ENCODE measurements at regions not wholly inside any gene's neighbourhood (a gene's known extent, or its start where the extent isn't known, plus 50 kb on each side); places are given as distances from the start of the nearest gene placed in this dataset.

DNA sequence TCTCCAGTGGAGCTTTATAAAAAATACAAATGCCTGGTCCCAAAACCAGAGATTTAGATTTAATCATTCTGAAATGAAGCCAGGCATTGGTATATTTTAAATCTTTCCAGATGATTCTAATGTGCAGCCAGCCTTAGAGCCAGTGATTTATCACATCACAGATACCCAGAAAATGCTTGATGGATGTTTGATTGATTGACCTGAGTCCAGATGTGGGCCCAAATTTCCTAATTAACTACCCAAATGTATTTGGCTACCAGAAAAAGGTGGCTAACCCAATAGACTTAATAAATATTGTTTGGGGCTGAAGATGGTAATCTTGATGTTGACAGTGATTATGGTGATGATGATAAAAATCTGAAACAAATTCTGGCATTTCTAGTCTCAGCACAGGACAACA, 93.1 kb downstream of the ABCC12 start:
- TF ChIP-seq POLR2A (IDR thresholded peaks at IDR 0.05) (no peak), POLR2AphosphoS5 (IDR thresholded peaks at IDR 0.05) (no peak), EP300 (IDR thresholded peaks at IDR 0.05) (no peak)
- TF ChIP-seq, protein P1, sequence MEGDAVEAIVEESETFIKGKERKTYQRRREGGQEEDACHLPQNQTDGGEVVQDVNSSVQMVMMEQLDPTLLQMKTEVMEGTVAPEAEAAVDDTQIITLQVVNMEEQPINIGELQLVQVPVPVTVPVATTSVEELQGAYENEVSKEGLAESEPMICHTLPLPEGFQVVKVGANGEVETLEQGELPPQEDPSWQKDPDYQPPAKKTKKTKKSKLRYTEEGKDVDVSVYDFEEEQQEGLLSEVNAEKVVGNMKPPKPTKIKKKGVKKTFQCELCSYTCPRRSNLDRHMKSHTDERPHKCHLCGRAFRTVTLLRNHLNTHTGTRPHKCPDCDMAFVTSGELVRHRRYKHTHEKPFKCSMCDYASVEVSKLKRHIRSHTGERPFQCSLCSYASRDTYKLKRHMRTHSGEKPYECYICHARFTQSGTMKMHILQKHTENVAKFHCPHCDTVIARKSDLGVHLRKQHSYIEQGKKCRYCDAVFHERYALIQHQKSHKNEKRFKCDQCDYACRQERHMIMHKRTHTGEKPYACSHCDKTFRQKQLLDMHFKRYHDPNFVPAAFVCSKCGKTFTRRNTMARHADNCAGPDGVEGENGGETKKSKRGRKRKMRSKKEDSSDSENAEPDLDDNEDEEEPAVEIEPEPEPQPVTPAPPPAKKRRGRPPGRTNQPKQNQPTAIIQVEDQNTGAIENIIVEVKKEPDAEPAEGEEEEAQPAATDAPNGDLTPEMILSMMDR (IDR thresholded peaks at IDR 0.05) = no peak
